Neural progenitor cell (in vitro differentiated cells): ENCODE measurements at regions not wholly inside any gene's neighbourhood (a gene's known extent, or its start where the extent isn't known, plus 50 kb on each side); places are given as distances from the start of the nearest gene placed in this dataset.
A peak's percentile ranks its signal among the peaks of the same experiment; 100 is the strongest.

ENCODE experiments used
- DNase-seq: peaks from one replicate; pipeline ENCODE4 v3.0.0-alpha.2; 2016; ENCODE audit warnings: low spot score
- H2AFZ ChIP-seq: fragments of 200-600 bp; sonication (generic); replicated peaks from 2 replicates; pipeline ENCODE4 v1.6.1; 2016; ENCODE audit warnings: antibody characterized with exemption
- H3F3A ChIP-seq: fragments of 200-600 bp; sonication (generic); 2 replicates; pipeline ENCODE4 v1.6.1; 2016; ENCODE audit warnings: antibody characterized with exemption, low read depth
- H3K27ac ChIP-seq: fragments of 200-600 bp; sonication (generic); 2 replicates; pipeline ENCODE4 v1.5.1; 2016; ENCODE audit warnings: mild to moderate bottlenecking
- H3K27me3 ChIP-seq: fragments of 200-600 bp; sonication (generic); 2 replicates; pipeline ENCODE4 v1.6.1; 2016; ENCODE audit warnings: mild to moderate bottlenecking, moderate library complexity
- H3K36me3 ChIP-seq: fragments of 200-600 bp; sonication (generic); 2 replicates; pipeline ENCODE4 v1.5.1; 2016
- H3K4me1 ChIP-seq: fragments of 200-600 bp; sonication (generic); 2 replicates; pipeline ENCODE4 v1.6.1; 2016; ENCODE audit warnings: mixed run types
- H3K4me2 ChIP-seq: fragments of 200-600 bp; sonication (generic); 2 replicates; pipeline ENCODE4 v1.6.1; 2016
- H3K4me3 ChIP-seq: fragments of 200-600 bp; sonication (generic); 2 replicates; pipeline ENCODE4 v1.5.1; 2016
- H3K79me2 ChIP-seq: fragments of 200-600 bp; sonication (generic); 2 replicates; pipeline ENCODE4 v1.6.1; 2016; ENCODE audit warnings: low read depth
- H3K9ac ChIP-seq: fragments of 200-600 bp; sonication (generic); 2 replicates; pipeline ENCODE4 v1.6.1; 2016
- H3K9me3 ChIP-seq: fragments of 200-600 bp; sonication (generic); 2 replicates; pipeline ENCODE4 v1.5.1; 2016; ENCODE audit warnings: low read depth
- H4K20me1 ChIP-seq: fragments of 200-600 bp; sonication (generic); 2 replicates; pipeline ENCODE4 v1.6.1; 2016; ENCODE audit warnings: low read depth
- H3K27ac Mint-ChIP-seq: 3 replicates; pipeline ENCODE4 v1.8.0; 2021; ENCODE audit warnings: mixed read lengths
- H3K27me3 Mint-ChIP-seq: 2 replicates; pipeline ENCODE4 v1.8.0; 2022; ENCODE audit warnings: low read depth, mild to moderate bottlenecking, inconsistent platforms, moderate library complexity, mixed read lengths; ENCODE audit not compliant: insufficient read depth
- H3K36me3 Mint-ChIP-seq: 3 replicates; pipeline ENCODE4 v1.8.0; 2021; ENCODE audit warnings: mixed read lengths
- H3K4me1 Mint-ChIP-seq: 3 replicates; pipeline ENCODE4 v1.8.0; 2021; ENCODE audit warnings: mixed read lengths
- H3K4me3 Mint-ChIP-seq: 3 replicates; pipeline ENCODE4 v1.8.0; 2021; ENCODE audit warnings: mild to moderate bottlenecking, moderate library complexity, mixed read lengths
- H3K9me3 Mint-ChIP-seq: 3 replicates; pipeline ENCODE4 v1.8.0; 2020; ENCODE audit warnings: mixed read lengths
- CTCF ChIP-seq: fragments of 200-600 bp; sonication (generic); IDR thresholded peaks from 2 replicates; pipeline ENCODE4 v1.5.1; 2017; ENCODE audit warnings: antibody characterized with exemption, mild to moderate bottlenecking
- EZH2 ChIP-seq: fragments of 200-600 bp; sonication (generic); IDR thresholded peaks from 2 replicates; pipeline ENCODE4 v1.6.1; 2017; ENCODE audit warnings: antibody characterized with exemption, mild to moderate bottlenecking, moderate library complexity
- EZH2phosphoT487 ChIP-seq: fragments of 200-600 bp; sonication (generic); IDR thresholded peaks from 2 replicates; pipeline ENCODE4 v1.6.1; 2017; ENCODE audit warnings: antibody characterized with exemption

- no peak overlapping the region for H3K4me3 Mint-ChIP-seq
- Histone ChIP-seq H3K4me1 (no peaks in the 10 kb centered on the region), H3K9ac (no peak overlapping the region), H3K4me2 (no peak overlapping the region), H4K20me1 (no peaks in the 10 kb centered on the region), H3K79me2 (no peaks in the 10 kb centered on the region), H3K4me3 (no peak overlapping the region), H2AFZ (peak overlapping the region; percentile 47), H3K9me3 (no peaks in the 10 kb centered on the region), H3K36me3 (no peaks in the 10 kb centered on the region), H3K27ac (no peak overlapping the region), H3F3A (no peaks in the 10 kb centered on the region), H3K27me3 (no peaks in the 10 kb centered on the region)
- no peak for DNase-seq
- H3K36me3 Mint-ChIP-seq, result no peaks in the 10 kb centered on the region
- no peaks in the 10 kb centered on the region for H3K27me3 Mint-ChIP-seq
- TF ChIP-seq EZH2 (no peak), EZH2phosphoT487 (no peak), CTCF (no peak)
- H3K27ac Mint-ChIP-seq, result peak overlapping the region; percentile 14
- no peaks in the 10 kb centered on the region for H3K9me3 Mint-ChIP-seq
- H3K4me1 Mint-ChIP-seq, result peaks cover 5% of the 10 kb centered on the region
These were observed 164.7 kb downstream of the SPCS3 start for GRCh38 chr4:176484301-176484984.

- H3K79me2 ChIP-seq, result no peaks in the 10 kb centered on the region
- Mint-ChIP-seq H3K4me1 (peaks cover 3% of the 10 kb centered on the region), H3K27me3 (no peaks in the 10 kb centered on the region), H3K36me3 (no peaks in the 10 kb centered on the region), H3K4me3 (no peak overlapping the region), H3K27ac (no peak overlapping the region), H3K9me3 (no peaks in the 10 kb centered on the region)
- no peaks in the 10 kb centered on the region for H3K4me1 ChIP-seq
- H3K4me3 ChIP-seq, result no peak overlapping the region
- H3K4me2 ChIP-seq, result no peak overlapping the region
- TF ChIP-seq CTCF (no peak), EZH2 (no peak), EZH2phosphoT487 (no peak)
- H4K20me1 ChIP-seq, result no peaks in the 10 kb centered on the region
- no peak for DNase-seq
- no peaks in the 10 kb centered on the region for H3K36me3 ChIP-seq
- H3F3A ChIP-seq, result no peaks in the 10 kb centered on the region
- H3K27ac ChIP-seq, result no peak overlapping the region
- no peaks in the 10 kb centered on the region for H3K9me3 ChIP-seq
- no peaks in the 10 kb centered on the region for H3K27me3 ChIP-seq
- H2AFZ ChIP-seq, result no peak overlapping the region
- no peak overlapping the region for H3K9ac ChIP-seq
These were observed 169.2 kb downstream of the SPCS3 start for GRCh38 chr4:176489001-176489400.

GRCh38 chr4:176492646-176493302 lies 173.0 kb downstream of the SPCS3 start:
- TF ChIP-seq EZH2 (no peak), EZH2phosphoT487 (no peak), CTCF (no peak)
- no peaks in the 10 kb centered on the region for H3K79me2 ChIP-seq
- H3K27ac ChIP-seq, result no peak overlapping the region
- H3K27ac Mint-ChIP-seq, result no peak overlapping the region
- no peaks in the 10 kb centered on the region for H3K36me3 ChIP-seq
- no peak overlapping the region for H3K4me2 ChIP-seq
- H4K20me1 ChIP-seq, result no peaks in the 10 kb centered on the region
- H3K27me3 ChIP-seq, result no peaks in the 10 kb centered on the region
- no peak overlapping the region for H2AFZ ChIP-seq
- no peak overlapping the region for H3K4me3 ChIP-seq
- H3K9me3 ChIP-seq, result no peaks in the 10 kb centered on the region
- no peak overlapping the region for H3K9ac ChIP-seq
- no peaks in the 10 kb centered on the region for H3K4me1 Mint-ChIP-seq
- H3K36me3 Mint-ChIP-seq, result no peaks in the 10 kb centered on the region
- H3K9me3 Mint-ChIP-seq, result peaks cover 9% of the 10 kb centered on the region
- H3K4me1 ChIP-seq, result no peaks in the 10 kb centered on the region
- no peak for DNase-seq
- H3K4me3 Mint-ChIP-seq, result no peak overlapping the region
- no peaks in the 10 kb centered on the region for H3F3A ChIP-seq
- no peaks in the 10 kb centered on the region for H3K27me3 Mint-ChIP-seq
